NCI-H460 (cell line): ENCODE measurements at regions not wholly inside any gene's neighbourhood (a gene's known extent, or its start where the extent isn't known, plus 50 kb on each side); places are given as distances from the start of the nearest gene placed in this dataset.
A peak's percentile ranks its signal among the peaks of the same experiment; 100 is the strongest.
"Not testable (repeated sequence)": the region's sequence is repeated elsewhere in the genome, so short reads cannot be mapped to it uniquely, and the experiment has no call there.

ENCODE experiments used
- DNase-seq: peaks from one replicate; pipeline ENCODE4 v3.0.0-alpha.2; 2016; ENCODE audit warnings: low read depth; ENCODE audit errors: extremely low read depth

DNA sequence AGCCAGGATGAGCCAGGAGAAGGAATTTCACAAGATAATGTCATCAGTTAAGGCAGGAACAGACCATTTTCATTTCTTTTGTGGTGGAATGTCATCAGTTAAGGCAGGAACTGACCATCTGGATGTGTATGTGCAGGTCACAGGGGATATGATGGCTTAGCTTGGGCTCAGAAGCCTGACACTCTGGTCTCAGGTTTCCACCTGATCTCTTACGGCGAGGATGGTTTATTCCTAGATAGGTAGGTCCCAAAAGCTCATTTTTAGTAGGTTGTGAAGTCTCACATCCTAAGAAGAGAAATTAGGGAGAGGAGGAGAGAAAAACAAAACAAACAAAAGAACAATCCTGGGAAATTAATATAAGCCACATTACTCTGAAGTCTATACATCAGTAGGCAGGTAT, 311.7 kb upstream of the RGS17 start:
- not testable (repeated sequence) for DNase-seq

DNA sequence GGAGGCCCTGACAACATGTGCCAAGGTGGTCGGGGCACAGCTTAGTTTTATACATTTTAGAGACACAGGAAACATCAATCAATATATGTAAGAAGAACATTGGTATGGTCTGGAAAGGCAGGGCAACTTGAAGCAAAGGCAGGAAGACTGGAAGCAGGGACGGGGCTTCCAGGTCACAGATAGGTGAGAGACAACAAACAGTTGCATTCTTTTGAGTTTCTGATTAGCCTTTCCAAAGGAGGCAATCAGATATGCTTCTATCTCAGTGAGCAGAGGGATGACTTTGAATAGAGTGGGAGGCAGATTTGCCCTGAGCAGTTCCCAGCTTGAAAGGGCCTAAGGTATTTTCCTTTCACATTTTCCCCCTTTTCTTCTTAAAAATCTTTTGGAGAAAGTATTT, 311.0 kb upstream of the RGS17 start:
- no peak for DNase-seq

DNA sequence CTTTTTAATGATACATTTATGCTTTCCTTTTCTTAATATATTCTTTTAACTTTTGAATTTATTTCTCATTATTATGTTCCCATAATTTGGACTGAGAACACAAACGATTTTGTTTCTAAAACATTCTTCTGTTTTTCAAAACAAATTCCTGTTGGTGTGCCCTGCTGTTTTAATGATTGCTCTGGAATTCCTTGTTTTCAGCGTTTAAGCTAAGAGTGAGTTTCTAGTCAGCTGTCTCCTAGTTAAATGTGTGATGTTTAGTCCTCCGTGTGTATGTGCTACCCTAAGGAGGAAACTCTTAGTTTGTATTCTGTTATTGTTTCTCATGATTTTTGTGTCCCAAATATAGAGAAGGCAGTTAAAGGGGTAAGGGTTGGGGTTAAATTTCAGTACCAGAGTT, 306.1 kb upstream of the RGS17 start:
- DNase-seq: no peak

DNA sequence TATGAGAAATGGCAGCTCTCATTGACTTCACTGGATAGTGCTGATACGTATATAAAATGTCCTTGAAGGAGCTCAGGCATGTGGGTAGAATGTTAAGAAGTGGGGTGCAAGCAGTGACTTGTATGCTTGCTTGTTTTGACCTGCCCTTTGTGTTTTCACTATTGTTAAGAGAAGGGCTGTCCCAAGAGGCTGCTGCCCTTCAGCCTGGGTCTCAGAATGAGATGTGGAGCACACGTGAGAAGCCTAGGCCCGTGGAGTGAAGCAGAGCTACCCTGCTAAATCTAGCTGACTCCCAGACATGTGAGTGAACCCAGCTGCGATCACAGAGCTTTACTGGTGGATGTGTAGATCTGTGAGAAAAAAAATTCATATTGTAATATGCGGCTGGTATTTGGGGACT, 305.3 kb upstream of the RGS17 start:
- no peak for DNase-seq

DNA sequence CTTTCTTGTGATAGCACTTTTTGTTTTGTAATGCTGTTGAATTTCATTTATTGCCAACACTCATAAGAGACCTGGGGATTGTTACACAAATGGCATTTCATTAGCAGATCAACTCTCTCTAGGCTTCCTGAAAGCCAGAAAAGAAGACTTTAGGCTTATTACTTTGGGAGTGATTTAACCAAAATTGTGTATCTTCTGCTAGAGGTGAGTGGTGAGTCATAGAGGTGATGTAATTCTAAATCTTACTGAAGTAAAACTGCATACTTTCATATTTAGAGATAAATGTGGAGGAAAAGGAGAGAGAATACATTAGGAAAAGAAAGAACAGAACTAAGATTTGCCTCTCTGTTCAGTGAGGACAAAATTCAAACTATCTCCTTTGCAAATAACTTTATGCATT, 304.7 kb upstream of the RGS17 start:
- DNase-seq: no peak

DNA sequence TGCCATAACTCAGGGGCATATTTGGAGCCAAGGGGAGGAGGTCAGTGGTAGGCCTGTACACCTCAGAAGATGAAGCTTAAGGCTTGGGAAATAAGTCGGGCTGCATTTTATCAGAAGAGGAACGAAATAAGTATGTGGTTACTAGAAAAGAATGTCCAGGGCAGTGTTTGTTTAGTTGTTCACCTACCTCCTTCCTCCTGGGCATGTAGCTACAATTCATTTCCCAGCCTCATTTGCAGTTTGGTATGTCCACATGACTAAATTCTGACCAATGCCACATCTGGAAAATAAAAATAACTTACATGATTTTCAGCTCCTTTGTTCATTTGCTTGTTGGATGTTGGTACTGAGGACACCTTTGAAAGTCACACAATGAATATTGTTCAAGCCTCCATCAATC, 294.5 kb upstream of the RGS17 start:
- no peak for DNase-seq

DNA sequence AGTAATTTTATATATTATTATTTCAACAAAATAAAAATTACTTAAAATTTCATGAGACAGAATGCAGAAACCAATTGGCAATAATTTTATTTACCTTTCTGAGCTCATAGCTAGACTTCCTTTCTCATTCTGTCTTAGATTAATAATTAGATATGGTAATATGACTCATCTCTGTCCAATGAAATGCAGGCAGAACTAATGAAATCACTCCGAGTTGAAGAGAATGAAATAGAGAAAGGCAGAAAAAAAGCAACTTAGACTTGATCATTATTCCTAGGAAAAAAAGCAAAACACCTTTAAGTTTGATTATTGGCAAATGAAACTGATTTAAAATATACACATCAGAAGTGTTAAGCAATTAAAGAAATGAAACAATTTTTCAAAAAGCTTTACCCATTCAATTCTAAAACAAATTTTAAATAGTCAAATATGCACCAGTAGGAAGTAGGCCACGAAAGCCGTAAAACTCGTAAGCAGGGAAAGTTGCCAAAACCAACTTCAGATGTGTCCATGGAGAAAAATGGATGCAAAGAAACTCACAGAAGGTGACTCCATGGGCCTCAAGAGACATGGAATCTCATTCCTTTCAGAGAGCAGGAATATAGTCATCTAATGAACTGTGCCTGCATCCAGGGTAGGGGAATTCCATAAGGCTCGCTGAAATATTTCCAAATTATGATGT, 293.8 kb upstream of the RGS17 start:
- DNase-seq: no peak

GRCh38 chr6:153412519-153412918, 281.4 kb upstream of the RGS17 start:
- DNase-seq: no peak

DNA sequence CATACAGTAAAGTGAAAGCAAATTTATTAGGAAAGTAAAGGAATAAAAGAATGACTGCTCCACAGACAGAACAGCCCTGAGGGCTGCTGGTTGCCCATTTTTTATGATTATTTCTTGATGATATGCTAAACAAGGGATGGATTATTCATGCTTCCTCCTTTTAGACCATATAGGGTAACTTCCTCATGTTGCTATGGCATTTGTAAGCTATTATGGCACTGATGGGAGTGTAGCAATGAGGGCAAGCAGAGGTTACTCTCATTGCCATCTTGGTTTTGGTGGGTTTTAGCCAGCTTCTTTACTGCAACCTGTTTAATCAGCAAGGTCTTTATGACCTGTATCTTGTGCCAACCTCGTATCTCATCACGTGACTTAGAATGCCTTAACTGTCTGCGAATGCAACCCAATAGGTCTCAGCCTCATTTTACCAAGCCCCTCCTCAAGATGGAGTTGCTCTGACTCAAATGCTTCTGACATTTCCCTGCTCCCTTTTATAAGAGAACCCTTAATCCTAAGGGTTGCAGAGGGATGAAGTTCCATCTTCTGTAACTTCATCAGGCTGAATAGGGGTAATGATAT, 280.1 kb upstream of the RGS17 start:
- no peak for DNase-seq

GRCh38 chr6:153405931-153406330, 274.8 kb upstream of the RGS17 start:
- no peak for DNase-seq

- no peak for DNase-seq
Measured at GRCh38 chr6:153401751-153402150, 270.7 kb upstream of the RGS17 start.

GRCh38 chr6:153392156-153392555, 261.1 kb upstream of the RGS17 start:
- DNase-seq: peak; percentile 23

DNA sequence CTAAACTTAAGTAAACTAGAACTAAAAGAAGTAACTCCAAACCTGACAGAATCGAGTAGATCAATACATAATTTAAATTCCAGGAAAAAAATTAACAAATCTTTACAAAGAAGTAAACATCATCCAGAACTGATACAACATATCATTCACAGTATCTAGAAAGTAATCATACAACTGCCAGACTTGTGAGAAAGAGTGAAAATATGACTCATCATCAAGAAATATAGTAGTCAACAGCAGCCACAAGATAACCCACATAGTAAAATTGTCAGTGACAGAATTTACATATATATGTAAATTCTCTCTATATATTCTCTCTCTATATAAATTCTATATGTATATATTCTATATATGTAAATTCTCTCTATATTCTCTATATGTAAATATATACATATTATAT, 242.8 kb upstream of the RGS17 start:
- no peak for DNase-seq

- DNase-seq: no peak
Measured at GRCh38 chr6:153368131-153368530, 237.0 kb upstream of the RGS17 start.

DNA sequence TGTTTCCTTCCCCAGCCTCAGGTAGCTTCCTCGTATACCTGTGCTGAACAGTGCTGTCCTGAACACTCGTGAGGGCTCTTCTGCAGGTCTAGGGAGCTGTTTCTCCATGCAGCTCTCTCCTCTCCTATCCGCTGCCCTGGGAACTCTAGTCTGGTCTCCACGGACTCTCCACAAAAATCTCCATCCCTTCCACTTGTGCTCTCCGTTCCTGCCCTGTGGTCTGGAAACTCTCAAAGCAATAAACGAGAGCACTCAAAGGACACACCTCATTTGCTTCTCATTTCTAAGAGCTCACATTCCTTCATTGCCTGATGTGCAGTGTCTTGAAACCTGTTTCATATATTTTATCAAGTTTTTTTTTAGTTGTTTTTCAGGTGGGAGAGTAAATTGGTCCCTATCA, 235.9 kb upstream of the RGS17 start:
- no peak for DNase-seq

DNA sequence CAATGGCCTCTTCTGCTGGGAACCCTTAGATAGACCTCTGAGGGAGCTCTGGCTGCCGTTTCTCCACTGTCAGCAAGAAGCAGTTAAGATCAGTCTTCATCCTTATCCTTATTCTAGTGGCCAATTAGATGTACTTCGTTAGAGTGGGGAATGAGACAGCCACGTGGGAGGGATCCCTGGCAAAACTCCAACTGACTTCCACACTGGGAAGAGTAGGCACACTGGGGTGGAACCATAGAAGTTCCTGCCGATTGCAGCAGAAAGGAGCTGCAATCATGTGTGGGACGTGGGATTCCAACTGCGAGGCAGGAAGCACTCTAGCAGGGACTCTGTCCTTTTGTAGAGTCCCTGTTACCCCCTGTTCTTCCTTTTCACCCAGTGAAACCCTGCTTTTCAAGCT, 226.3 kb upstream of the RGS17 start:
- DNase-seq: no peak

DNA sequence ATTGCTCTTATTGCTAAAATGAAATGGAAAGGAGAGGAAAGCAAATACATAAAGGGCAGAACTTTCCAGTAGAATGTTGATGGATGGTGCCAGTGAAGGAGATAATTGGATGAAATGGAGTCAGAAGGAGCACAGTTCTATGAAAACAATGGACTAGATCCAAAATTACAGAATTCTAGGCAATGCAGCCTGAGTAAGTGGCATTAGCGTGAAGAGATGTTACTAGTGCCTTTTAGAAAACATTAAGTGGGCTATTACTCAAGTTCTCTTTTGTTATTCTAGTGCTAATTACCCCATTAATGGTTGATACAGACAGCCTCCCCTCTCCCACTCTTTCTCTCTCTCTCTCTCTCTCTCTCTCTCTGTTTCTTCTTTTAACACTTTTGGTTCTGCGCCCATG, 209.5 kb upstream of the RGS17 start:
- no peak for DNase-seq

DNA sequence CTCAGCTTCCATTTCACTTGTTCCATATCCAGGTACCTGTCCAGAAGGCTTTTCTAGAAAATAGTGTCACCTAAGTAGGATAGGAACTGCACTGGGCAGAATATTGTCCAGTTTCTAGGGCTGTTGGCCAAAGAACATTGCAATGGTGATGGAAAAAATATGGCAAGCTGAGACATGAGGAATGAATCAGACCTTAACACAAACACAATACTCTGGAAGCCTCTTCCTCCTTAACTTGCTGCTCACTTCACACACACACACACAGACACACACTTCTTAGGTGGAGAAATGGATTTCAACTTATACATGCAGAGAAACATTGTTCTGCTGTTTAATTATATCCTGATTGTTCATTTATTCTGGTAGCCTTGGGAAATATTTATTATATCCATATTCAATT, 203.0 kb upstream of the RGS17 start:
- no peak for DNase-seq

DNA sequence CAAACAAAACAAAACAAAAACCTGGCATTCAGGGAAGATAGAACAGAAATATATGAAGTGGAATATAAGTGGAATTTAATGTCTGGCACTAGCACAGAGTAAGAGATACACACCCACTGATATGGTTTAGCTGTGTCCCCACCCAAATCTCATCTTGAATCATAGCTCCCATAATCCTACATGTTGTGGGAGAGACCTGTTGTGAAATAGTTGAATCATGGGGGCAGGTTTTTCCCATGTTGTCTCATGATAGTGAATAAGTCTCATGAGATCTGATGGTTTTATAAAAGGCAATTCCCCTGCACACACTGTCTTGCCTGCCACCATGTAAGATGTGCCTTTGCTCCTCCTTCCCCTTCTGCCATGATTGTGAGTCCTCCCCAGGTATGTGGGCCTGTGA, 200.1 kb upstream of the RGS17 start:
- not testable (repeated sequence) for DNase-seq

DNA sequence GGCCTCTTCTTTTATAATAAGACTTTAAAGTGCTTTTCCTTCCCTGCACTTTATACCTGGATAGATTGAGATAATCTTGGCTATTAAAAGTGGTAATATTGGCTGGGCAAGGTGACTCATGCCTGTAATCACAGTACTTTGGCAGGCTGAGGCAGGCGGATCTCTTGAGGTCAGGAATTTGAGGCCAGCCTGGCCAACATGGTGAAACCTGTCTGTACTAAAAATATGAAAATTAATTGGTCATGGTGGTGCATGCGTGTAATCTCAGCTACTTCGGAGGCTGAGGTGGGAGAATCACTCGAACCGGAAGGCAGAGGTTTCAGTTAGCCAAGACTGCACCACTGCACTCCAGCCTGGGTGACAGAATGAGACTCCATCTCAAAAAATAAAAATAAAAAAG, 197.1 kb upstream of the RGS17 start:
- no peak for DNase-seq

DNA sequence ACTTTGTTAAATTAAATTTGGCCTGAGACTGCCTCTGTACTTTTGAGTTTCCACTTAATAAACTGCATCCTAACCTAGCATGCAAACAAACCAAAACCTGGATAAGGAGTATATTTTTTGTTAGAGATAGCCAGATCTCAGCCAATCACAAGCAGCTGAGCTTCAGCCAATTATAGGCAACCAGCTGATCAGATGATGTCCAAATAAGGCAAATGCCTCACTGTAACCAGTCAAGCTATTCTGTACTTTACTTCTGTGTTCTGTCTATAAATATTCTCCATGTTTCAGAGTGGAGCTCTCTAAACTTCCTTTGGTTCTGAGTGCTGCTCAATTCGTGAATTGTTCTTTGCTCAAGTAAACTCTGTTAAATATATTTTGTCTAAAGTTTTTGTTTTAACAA, 194.6 kb upstream of the RGS17 start:
- DNase-seq: no peak

DNA sequence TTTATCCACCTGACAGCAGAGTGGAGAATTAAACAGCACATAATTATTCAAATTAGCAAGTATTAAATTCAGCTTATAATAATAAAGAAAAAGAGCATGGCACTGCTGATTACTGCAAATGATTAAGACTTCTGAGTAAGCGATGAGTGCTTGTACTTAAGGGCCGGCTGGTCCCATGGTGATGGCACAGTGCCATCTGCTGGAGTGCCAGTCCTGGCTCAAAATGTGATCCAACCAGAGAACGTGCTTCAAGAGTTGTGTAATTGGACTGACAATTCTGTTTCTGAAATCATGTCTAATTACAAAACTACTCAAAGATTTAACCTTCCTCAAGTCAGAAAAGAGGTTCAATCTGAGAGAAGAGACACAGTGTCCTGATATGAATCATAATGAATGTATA, 181.6 kb upstream of the RGS17 start:
- DNase-seq: peak; percentile 26

DNA sequence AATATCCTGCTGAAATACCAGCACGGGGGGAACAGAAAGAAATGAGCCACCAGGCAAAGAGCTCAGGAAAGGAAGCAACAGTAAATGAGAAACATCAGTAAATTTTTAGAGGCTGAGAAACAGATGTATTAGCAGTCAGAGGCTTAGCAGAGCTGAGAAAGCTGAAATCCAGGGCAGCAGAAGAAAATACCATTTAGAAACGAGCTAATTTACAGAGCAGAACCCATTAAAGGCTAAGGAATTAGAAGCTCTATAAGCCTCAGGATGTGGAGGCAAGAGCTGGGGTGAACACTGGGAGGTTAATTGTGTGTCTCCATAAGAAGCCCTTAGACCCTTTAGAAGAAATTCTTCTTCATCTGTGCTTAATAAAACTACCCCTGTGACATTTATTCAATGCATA, 178.6 kb upstream of the RGS17 start:
- no peak for DNase-seq
